ENCODE measurements at regions not wholly inside any gene's neighbourhood (a gene's known extent, or its start where the extent isn't known, plus 50 kb on each side); places are given as distances from the start of the nearest gene placed in this dataset.

GRCh38 chr21:38936240-38936639 is 130.5 kb downstream of the ETS2 start:
- TF ChIP-seq CTCF (IDR thresholded peaks at IDR 0.05) = no peak
- TF ChIP-seq POLR2A (IDR thresholded peaks at IDR 0.05) = no peak
